PC-3 (cell line): ENCODE measurements at regions not wholly inside any gene's neighbourhood (a gene's known extent, or its start where the extent isn't known, plus 50 kb on each side); places are given as distances from the start of the nearest gene placed in this dataset.

Source experiments
- ATAC-seq: fragments of 200-7000 bp; cut with Tn5 transposase; 2 replicates; pipeline ENCODE4 v1.9.1; 2020; ENCODE audit warnings: mild to moderate bottlenecking, moderate library complexity
- BruUV-seq: library from RNA; stranded (reverse); fragments of 400-500 nt; replicated peaks from 2 replicates; lab custom pipeline; 2021; lab: Mats Ljungman, UMichigan
- CTCF ChIA-PET: fragments of 300-600 bp; sonication (Branson Sonifier 250); formaldehyde crosslinking; loops from one replicate; lab custom pipeline; 2022; ENCODE audit warnings: antibody characterized with exemption; lab: Charles Lee
- POLR2A ChIA-PET: fragments of 300-600 bp; sonication (Branson Sonifier 250); formaldehyde crosslinking; loops from one replicate; lab custom pipeline; 2022; ENCODE audit warnings: antibody characterized with exemption; ENCODE audit not compliant: unreplicated experiment; lab: Charles Lee
- DNase-seq: peaks from one replicate; pipeline ENCODE4 v3.0.0-alpha.2; 2015
- H2AFZ ChIP-seq: fragments of 300-600 bp; sonication (generic); 2 replicates; pipeline ENCODE4 v1.6.0; 2016; ENCODE audit warnings: antibody characterized with exemption, low read length
- H3F3A ChIP-seq: fragments of 300-600 bp; sonication (generic); one replicate; pipeline ENCODE4 v1.6.0; 2017; ENCODE audit warnings: antibody characterized with exemption, low read length, control low read depth, mild to moderate bottlenecking; ENCODE audit not compliant: unreplicated experiment
- H3K27ac ChIP-seq: fragments of 300-600 bp; sonication (generic); 2 replicates; pipeline ENCODE4 v1.5.1; 2016; ENCODE audit warnings: mild to moderate bottlenecking, low read length
- H3K27me3 ChIP-seq: fragments of 300-600 bp; sonication (generic); 2 replicates; pipeline ENCODE4 v1.6.1; 2016; ENCODE audit warnings: low read length, mixed read lengths
- H3K36me3 ChIP-seq: fragments of 300-600 bp; sonication (generic); 2 replicates; pipeline ENCODE4 v1.6.1; 2016; ENCODE audit warnings: low read depth, mixed run types, low read length, mixed read lengths
- H3K4me1 ChIP-seq: fragments of 300-600 bp; sonication (generic); 2 replicates; pipeline ENCODE4 v1.5.1; 2016; ENCODE audit warnings: low read length; ENCODE audit not compliant: insufficient read depth
- H3K4me2 ChIP-seq: fragments of 300-600 bp; sonication (generic); 2 replicates; pipeline ENCODE4 v1.6.0; 2016; ENCODE audit warnings: low read length
- H3K4me3 ChIP-seq: fragments of 300-600 bp; sonication (generic); 2 replicates; pipeline ENCODE4 v1.5.1; 2016; ENCODE audit warnings: mild to moderate bottlenecking, low read length, mixed read lengths
- H3K79me2 ChIP-seq: fragments of 300-600 bp; sonication (generic); 2 replicates; pipeline ENCODE4 v1.6.1; 2017; ENCODE audit warnings: low read length, mixed read lengths
- H3K9ac ChIP-seq: fragments of 300-600 bp; sonication (generic); 2 replicates; pipeline ENCODE4 v1.6.0; 2016; ENCODE audit warnings: mild to moderate bottlenecking, low read length
- H3K9me2 ChIP-seq: fragments of 300-600 bp; sonication (generic); replicated peaks from 2 replicates; pipeline ENCODE4 v1.6.1; 2016; ENCODE audit warnings: mixed run types, low read length, mixed read lengths
- H3K9me3 ChIP-seq: fragments of 300-600 bp; sonication (generic); 2 replicates; pipeline ENCODE4 v1.6.1; 2016; ENCODE audit warnings: low read length, mixed read lengths
- H4K20me1 ChIP-seq: fragments of 300-600 bp; sonication (generic); 2 replicates; pipeline ENCODE4 v1.6.1; 2016; ENCODE audit warnings: low read length, mixed read lengths
- EZH2 ChIP-seq: fragments of 300-600 bp; sonication (generic); IDR thresholded peaks from one replicate; pipeline ENCODE4 v1.6.1; 2017; ENCODE audit warnings: antibody characterized with exemption, mild to moderate bottlenecking, low read length; ENCODE audit not compliant: unreplicated experiment
- EZH2phosphoT487 ChIP-seq: fragments of 300-600 bp; sonication (generic); IDR thresholded peaks from 2 replicates; pipeline ENCODE4 v1.6.1; 2018; ENCODE audit warnings: mild to moderate bottlenecking, antibody characterized with exemption, low read length, borderline replicate concordance
- intact Hi-C: fragments of 100-400 bp; cut with micrococcal nuclease; formaldehyde crosslinking; loops from 2 replicates; pipeline ENCODE4 v1.9.0; 2023
- TF ChIP-seq, protein P1 (sequence below): fragments of 300-600 bp; sonication (generic); conservative IDR thresholded peaks from 2 replicates; pipeline ENCODE4 v1.5.1; 2017; ENCODE audit warnings: antibody characterized with exemption, low read depth, mild to moderate bottlenecking, low read length

- no peaks in the 10 kb centered on the region for H3K36me3 ChIP-seq
- no peaks in the 10 kb centered on the region for H3K79me2 ChIP-seq
- BruUV-seq, result no TSS peak
- no peaks in the 10 kb centered on the region for H3K9me2 ChIP-seq
- H3K9ac ChIP-seq, result no peak overlapping the region
- H4K20me1 ChIP-seq, result no peaks in the 10 kb centered on the region
- H2AFZ ChIP-seq, result no peak overlapping the region
- no peaks in the 10 kb centered on the region for H3K4me1 ChIP-seq
- peaks cover 47% of the 10 kb centered on the region for H3K27me3 ChIP-seq
- no peak overlapping the region for H3K27ac ChIP-seq
- ChIA-PET CTCF (no interaction called here), POLR2A (no interaction called here)
- no peaks in the 10 kb centered on the region for H3F3A ChIP-seq
- no peak for ATAC-seq
- H3K4me2 ChIP-seq, result no peak overlapping the region
- DNase-seq, result no peak
- H3K9me3 ChIP-seq, result no peaks in the 10 kb centered on the region
- TF ChIP-seq EZH2, result no peak
- TF ChIP-seq, protein P1, sequence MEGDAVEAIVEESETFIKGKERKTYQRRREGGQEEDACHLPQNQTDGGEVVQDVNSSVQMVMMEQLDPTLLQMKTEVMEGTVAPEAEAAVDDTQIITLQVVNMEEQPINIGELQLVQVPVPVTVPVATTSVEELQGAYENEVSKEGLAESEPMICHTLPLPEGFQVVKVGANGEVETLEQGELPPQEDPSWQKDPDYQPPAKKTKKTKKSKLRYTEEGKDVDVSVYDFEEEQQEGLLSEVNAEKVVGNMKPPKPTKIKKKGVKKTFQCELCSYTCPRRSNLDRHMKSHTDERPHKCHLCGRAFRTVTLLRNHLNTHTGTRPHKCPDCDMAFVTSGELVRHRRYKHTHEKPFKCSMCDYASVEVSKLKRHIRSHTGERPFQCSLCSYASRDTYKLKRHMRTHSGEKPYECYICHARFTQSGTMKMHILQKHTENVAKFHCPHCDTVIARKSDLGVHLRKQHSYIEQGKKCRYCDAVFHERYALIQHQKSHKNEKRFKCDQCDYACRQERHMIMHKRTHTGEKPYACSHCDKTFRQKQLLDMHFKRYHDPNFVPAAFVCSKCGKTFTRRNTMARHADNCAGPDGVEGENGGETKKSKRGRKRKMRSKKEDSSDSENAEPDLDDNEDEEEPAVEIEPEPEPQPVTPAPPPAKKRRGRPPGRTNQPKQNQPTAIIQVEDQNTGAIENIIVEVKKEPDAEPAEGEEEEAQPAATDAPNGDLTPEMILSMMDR, result no peak
- TF ChIP-seq EZH2phosphoT487, result no peak
- H3K4me3 ChIP-seq, result no peak overlapping the region
- intact Hi-C loops, result no loop called here
These were observed 90.0 kb upstream of the MC3R start for GRCh38 chr20:56158489-56158888.

DNA sequence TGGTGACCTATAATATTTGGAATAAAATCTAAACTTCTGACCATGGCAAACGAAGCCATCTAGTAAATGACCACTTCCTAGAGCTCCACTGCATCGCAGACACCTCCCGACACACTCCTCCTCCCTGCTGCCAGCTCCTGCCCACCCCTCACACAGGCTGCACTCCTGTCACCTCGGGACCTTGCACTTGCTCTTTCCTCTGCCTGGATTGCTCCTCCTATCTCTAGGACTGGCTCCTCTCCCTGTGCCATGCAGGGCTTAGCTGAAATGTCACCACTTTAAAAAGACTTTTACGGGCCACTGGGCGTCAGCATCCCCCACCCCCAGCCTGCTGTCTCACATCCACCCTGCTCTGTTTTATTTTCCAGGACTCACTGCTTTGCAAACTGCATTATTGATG is 87.6 kb upstream of the MC3R start:
- Histone ChIP-seq H3K4me1 (no peaks in the 10 kb centered on the region), H3F3A (no peaks in the 10 kb centered on the region), H2AFZ (no peak overlapping the region), H3K9ac (no peak overlapping the region), H3K4me2 (no peak overlapping the region), H3K27me3 (peaks cover 47% of the 10 kb centered on the region), H3K27ac (no peak overlapping the region), H3K9me2 (no peaks in the 10 kb centered on the region), H3K36me3 (no peaks in the 10 kb centered on the region), H3K9me3 (no peaks in the 10 kb centered on the region), H3K79me2 (no peaks in the 10 kb centered on the region), H3K4me3 (no peak overlapping the region), H4K20me1 (no peaks in the 10 kb centered on the region)
- intact Hi-C loops, result no loop called here
- ChIA-PET CTCF (no interaction called here), POLR2A (no interaction called here)
- BruUV-seq, result no TSS peak
- no peak for ATAC-seq
- no peak for DNase-seq
- TF ChIP-seq EZH2, result no peak
- TF ChIP-seq EZH2phosphoT487, result no peak
- TF ChIP-seq, protein P1, result no peak

GRCh38 chr20:56163806-56164205 is 84.7 kb upstream of the MC3R start:
- DNase-seq, result no peak
- POLR2A ChIA-PET, result no interaction called here
- no TSS peak for BruUV-seq

More at GRCh38 chr20:56163806-56164205, 84.7 kb upstream of the MC3R start:
- no peaks in the 10 kb centered on the region for H3K9me3 ChIP-seq
- H3K36me3 ChIP-seq, result no peaks in the 10 kb centered on the region
- H3K4me2 ChIP-seq, result no peak overlapping the region
- no peaks in the 10 kb centered on the region for H4K20me1 ChIP-seq
- H3F3A ChIP-seq, result no peaks in the 10 kb centered on the region
- no peaks in the 10 kb centered on the region for H3K79me2 ChIP-seq
- H3K27me3 ChIP-seq, result peaks cover 28% of the 10 kb centered on the region
- H3K9me2 ChIP-seq, result no peaks in the 10 kb centered on the region
- H3K4me1 ChIP-seq, result no peaks in the 10 kb centered on the region
- ATAC-seq, result no peak
- no peak overlapping the region for H2AFZ ChIP-seq
- no peak overlapping the region for H3K9ac ChIP-seq
- no peak overlapping the region for H3K4me3 ChIP-seq
- intact Hi-C loops, result no loop called here
- H3K27ac ChIP-seq, result no peak overlapping the region
- CTCF ChIA-PET, result no interaction called here
- no peak for TF ChIP-seq EZH2
- no peak for TF ChIP-seq EZH2phosphoT487
- TF ChIP-seq, protein P1, result no peak
